Transverse colon (tissue), 4 donors: ENCODE measurements at regions not wholly inside any gene's neighbourhood (a gene's known extent, or its start where the extent isn't known, plus 50 kb on each side); places are given as distances from the start of the nearest gene placed in this dataset.
"Not testable (repeated sequence)": the region's sequence is repeated elsewhere in the genome, so short reads cannot be mapped to it uniquely, and the experiment has no call there.

Experiments used
- DNase-seq: peaks from one replicate; pipeline ENCODE4 v3.0.0-alpha.2; 2019
- H3K27ac ChIP-seq, 4 donors: fragments of 200-600 bp; sonication (generic); 2 replicates each; pipeline ENCODE4 v1.5.1; 2016 to 2018; ENCODE audit warnings: inconsistent platforms in 4 of 4
- H3K27me3 ChIP-seq: fragments of 200-600 bp; sonication (generic); 2 replicates; pipeline ENCODE4 v1.5.1; 2017; ENCODE audit warnings: inconsistent platforms
- H3K36me3 ChIP-seq, 4 donors: fragments of 200-600 bp; sonication (generic); 2 replicates each; pipeline ENCODE4 v1.5.1; 2017 to 2019; ENCODE audit warnings: inconsistent platforms in 4 of 4
- H3K4me1 ChIP-seq, 4 donors: fragments of 200-600 bp; sonication (generic); 2 replicates each; pipeline ENCODE4 v1.5.1; 2017 to 2020; ENCODE audit warnings: inconsistent platforms in 4 of 4
- H3K4me3 ChIP-seq, 4 donors: fragments of 200-600 bp; sonication (generic); 1 replicate in 1 of 4; 2 replicates in 3 of 4; pipeline versions ENCODE4 v1.5.1 to v1.6.1; 2017 to 2019; ENCODE audit warnings: inconsistent platforms in 4 of 4
- H3K9me3 ChIP-seq, 2 donors: fragments of 200-600 bp; sonication (generic); 2 replicates each; pipeline ENCODE4 v1.5.1; 2017 to 2019; ENCODE audit warnings: inconsistent platforms in 2 of 2
- EP300 ChIP-seq: sonication (generic); formaldehyde crosslinking; IDR thresholded peaks from one replicate; pipeline ENCODE4 v1.6.1; 2017; ENCODE audit warnings: antibody characterized with exemption, low read depth
- POLR2A ChIP-seq: fragments of 450-650 bp; IDR thresholded peaks from one replicate; pipeline ENCODE4 v1.6.1; 2016; ENCODE audit warnings: antibody characterized with exemption, mild to moderate bottlenecking, moderate library complexity
- POLR2AphosphoS5 ChIP-seq, 3 donors: sonication (generic); formaldehyde crosslinking; IDR thresholded peaks; one replicate each; pipeline ENCODE4 v1.6.1; 2016; ENCODE audit warnings: antibody characterized with exemption in 3 of 3
- WGBS, 2 donors: methylation state at CpG; one replicate each; pipeline ENCODE4 v1.1.5; 2018; ENCODE audit warnings: low coverage in 1 of 2; 5-methylcytosine and 5-hydroxymethylcytosine counted together
- in situ Hi-C, 4 donors: fragments of 200-750 bp; cut with MboI; loops; one replicate each; pipeline versions ENCODE4 v1.15.0 to v1.15.1; 2017; ENCODE audit warnings: low sequenced_read_pairs in 3 of 4, low pct_ligation_motif_present in 1 of 4, low pct_unique_long_range_greater_than_20kb in 1 of 4
- intact Hi-C: fragments of 100-400 bp; cut with DNase I; formaldehyde crosslinking; loops from one replicate; pipeline ENCODE4 v1.15.1; 2023; ENCODE audit warnings: low total_unique reads
- TF ChIP-seq, protein P1 (sequence below), 5 experiments: fragments of 200-600 bp in 3 of 5; fragments of 450-650 bp in 2 of 5; sonication (generic) in 3 of 5; IDR thresholded peaks; 1 replicate in 2 of 5; 2 replicates in 3 of 5; pipeline ENCODE4 v1.5.1; 2016 to 2017; ENCODE audit warnings: antibody characterized with exemption in 5 of 5, inconsistent platforms in 3 of 5, mild to moderate bottlenecking in 2 of 5, moderate library complexity in 1 of 5

DNA sequence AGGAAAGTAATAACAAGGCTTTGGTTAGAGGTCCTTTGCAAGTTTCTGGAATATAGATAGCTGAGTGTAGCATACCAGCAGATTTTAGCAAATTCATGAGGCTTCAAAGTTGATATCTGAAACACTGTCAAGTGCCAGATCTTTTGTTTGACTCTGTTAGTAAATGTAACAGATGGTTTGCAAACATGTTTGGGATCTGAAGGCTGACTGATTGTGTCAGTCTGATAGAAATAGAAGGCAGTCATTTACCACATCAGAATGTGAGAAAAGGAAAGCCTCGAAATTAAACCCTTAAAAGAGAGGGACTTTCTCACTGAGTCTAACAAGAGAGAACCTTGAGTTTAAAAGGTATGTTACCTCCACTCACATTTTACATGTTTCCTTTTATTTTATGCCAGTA is 371.5 kb downstream of the KIF2B start:
- H3K36me3 ChIP-seq: no peaks in the 10 kb centered on the region
- in situ Hi-C loops: loop anchor here in 1 of 4 donors (10.0 kb wide), 1 partner anchor 59 kb away; no protein-coding TSS in a partner anchor
- H3K27me3 ChIP-seq: no peaks in the 10 kb centered on the region
- intact Hi-C loops: no loop called here
- H3K9me3 ChIP-seq: no peaks in the 10 kb centered on the region
- WGBS, 2 donors: 20 to 47% methylated on average over 1 of the region's 1 CpG
- TF ChIP-seq, protein P1, sequence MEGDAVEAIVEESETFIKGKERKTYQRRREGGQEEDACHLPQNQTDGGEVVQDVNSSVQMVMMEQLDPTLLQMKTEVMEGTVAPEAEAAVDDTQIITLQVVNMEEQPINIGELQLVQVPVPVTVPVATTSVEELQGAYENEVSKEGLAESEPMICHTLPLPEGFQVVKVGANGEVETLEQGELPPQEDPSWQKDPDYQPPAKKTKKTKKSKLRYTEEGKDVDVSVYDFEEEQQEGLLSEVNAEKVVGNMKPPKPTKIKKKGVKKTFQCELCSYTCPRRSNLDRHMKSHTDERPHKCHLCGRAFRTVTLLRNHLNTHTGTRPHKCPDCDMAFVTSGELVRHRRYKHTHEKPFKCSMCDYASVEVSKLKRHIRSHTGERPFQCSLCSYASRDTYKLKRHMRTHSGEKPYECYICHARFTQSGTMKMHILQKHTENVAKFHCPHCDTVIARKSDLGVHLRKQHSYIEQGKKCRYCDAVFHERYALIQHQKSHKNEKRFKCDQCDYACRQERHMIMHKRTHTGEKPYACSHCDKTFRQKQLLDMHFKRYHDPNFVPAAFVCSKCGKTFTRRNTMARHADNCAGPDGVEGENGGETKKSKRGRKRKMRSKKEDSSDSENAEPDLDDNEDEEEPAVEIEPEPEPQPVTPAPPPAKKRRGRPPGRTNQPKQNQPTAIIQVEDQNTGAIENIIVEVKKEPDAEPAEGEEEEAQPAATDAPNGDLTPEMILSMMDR (IDR thresholded peaks at IDR 0.05): no peak
- TF ChIP-seq POLR2A (no peak), POLR2AphosphoS5 (IDR thresholded peaks at IDR 0.05) (no peak), EP300 (no peak)
- H3K4me3 ChIP-seq: no peak overlapping the region
- H3K4me1 ChIP-seq: no peaks in the 10 kb centered on the region
- no peak for DNase-seq
- no peak overlapping the region for H3K27ac ChIP-seq

- Histone ChIP-seq H3K9me3 (no peaks in the 10 kb centered on the region), H3K4me1 (no peaks in the 10 kb centered on the region), H3K36me3 (no peaks in the 10 kb centered on the region), H3K27ac (no peak overlapping the region), H3K27me3 (no peaks in the 10 kb centered on the region), H3K4me3 (no peak overlapping the region)
- intact Hi-C loops: no loop called here
- DNase-seq: no peak
- TF ChIP-seq, protein P1 (IDR thresholded peaks at IDR 0.05): no peak
- TF ChIP-seq EP300: no peak
- no peak for TF ChIP-seq POLR2A
- TF ChIP-seq POLR2AphosphoS5 (IDR thresholded peaks at IDR 0.05): no peak
- 75 to 83% methylated on average over 3 of the region's 3 CpGs for WGBS, 2 donors
- in situ Hi-C loops: loop anchor here in 1 of 4 donors (10.0 kb wide), 1 partner anchor 62 kb away; no protein-coding TSS in a partner anchor
Observed at GRCh38 chr17:54196751-54197150, 374.0 kb downstream of the KIF2B start.

- in situ Hi-C loops: loop anchor here in 1 of 4 donors (25.0 kb wide), 1 partner anchor 111 kb away; no protein-coding TSS in a partner anchor
Observed at GRCh38 chr17:54201380-54201779, 378.7 kb downstream of the KIF2B start.

GRCh38 chr17:54220829-54221228 is 398.1 kb downstream of the KIF2B start:
- intact Hi-C loops: no loop called here
- no peaks in the 10 kb centered on the region for H3K36me3 ChIP-seq
- no peaks in the 10 kb centered on the region for H3K9me3 ChIP-seq
- H3K27me3 ChIP-seq: no peaks in the 10 kb centered on the region
- WGBS, 2 donors: 62 to 63% methylated on average over 1 of the region's 1 CpG
- H3K27ac ChIP-seq: no peak overlapping the region
- TF ChIP-seq POLR2AphosphoS5 (IDR thresholded peaks at IDR 0.05) (no peak), POLR2A (no peak), EP300 (no peak)
- TF ChIP-seq, protein P1 (IDR thresholded peaks at IDR 0.05): no peak
- in situ Hi-C loops: loop anchor here in 1 of 4 donors (25.0 kb wide), 1 partner anchor 91 kb away; no protein-coding TSS in a partner anchor
- no peak overlapping the region for H3K4me3 ChIP-seq
- no peaks in the 10 kb centered on the region for H3K4me1 ChIP-seq
- no peak for DNase-seq

More at GRCh38 chr17:54201380-54201779, 378.7 kb downstream of the KIF2B start:
- H3K4me3 ChIP-seq, DNase-seq, H3K36me3 ChIP-seq, intact Hi-C loops, H3K9me3 ChIP-seq, H3K4me1 ChIP-seq, H3K27ac ChIP-seq, H3K27me3 ChIP-seq: not testable (repeated sequence)
- no CpG with 5 or more reads among the region's 2 CpGs for WGBS, 2 donors

- H3K27ac ChIP-seq: no peak overlapping the region
- H3K4me3 ChIP-seq: no peak overlapping the region
- no peaks in the 10 kb centered on the region for H3K36me3 ChIP-seq
- no peaks in the 10 kb centered on the region for H3K4me1 ChIP-seq
- no peak for DNase-seq
- H3K27me3 ChIP-seq: no peaks in the 10 kb centered on the region
- in situ Hi-C loops: loop anchor here in 1 of 4 donors (25.0 kb wide), 1 partner anchor 91 kb away; no protein-coding TSS in a partner anchor
- no peaks in the 10 kb centered on the region for H3K9me3 ChIP-seq
- intact Hi-C loops: no loop called here
- TF ChIP-seq, protein P1 (IDR thresholded peaks at IDR 0.05): no peak
- no peak for TF ChIP-seq EP300
- TF ChIP-seq POLR2AphosphoS5 (IDR thresholded peaks at IDR 0.05): no peak
- TF ChIP-seq POLR2A: no peak
- WGBS, 2 donors: 34 to 58% methylated on average over 2 of the region's 2 CpGs
Observed at GRCh38 chr17:54221499-54221898, 398.8 kb downstream of the KIF2B start.
